ENCODE measurements at regions not wholly inside any gene's neighbourhood (a gene's known extent, or its start where the extent isn't known, plus 50 kb on each side); places are given as distances from the start of the nearest gene placed in this dataset.

DNA sequence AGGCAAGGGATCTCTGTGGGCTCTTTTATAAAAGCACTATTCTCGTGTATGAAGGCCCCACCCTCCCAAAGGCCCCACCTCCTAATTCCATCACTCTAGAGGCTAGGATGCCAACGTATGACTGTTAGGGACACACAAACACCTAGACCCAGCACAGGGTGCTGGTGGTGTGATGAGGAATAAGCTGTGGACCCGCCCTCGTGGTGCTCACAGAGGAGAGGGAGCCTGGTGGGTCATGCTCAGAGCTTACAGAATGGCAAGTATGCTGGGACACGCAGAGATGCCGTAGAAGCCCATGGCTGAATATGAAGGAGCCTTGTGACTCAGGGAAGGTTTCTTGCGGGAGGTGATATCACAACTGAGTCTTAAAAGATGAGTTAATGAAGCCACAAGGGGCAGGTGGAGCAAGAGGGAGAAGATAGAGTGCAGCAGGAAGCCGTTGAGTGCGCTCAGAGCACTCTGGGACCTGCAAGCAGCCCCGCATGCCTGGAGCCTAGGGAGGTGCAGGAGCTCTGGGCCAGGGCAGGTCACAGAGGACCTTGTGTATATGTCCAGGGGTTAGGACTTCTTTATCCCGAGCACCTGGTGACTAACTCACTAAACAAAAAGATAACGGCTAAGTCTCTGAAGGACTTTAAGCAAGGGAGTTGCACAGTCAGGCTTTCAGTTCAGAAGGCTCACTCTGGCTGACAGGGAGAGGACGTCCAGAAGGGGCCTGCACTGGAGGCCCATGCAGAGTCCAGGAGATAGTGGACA lies 160.9 kb downstream of the TRIM29 start:
- Histone ChIP-seq H3K4me2 (ENCODE audit: low read depth, low read length) (no peak overlapping the region), H3K9me3 (ENCODE audit: low read length) (no peaks in the 10 kb centered on the region), H3K4me1 (ENCODE audit: insufficient read depth, low read length) (no peaks in the 10 kb centered on the region), H3K36me3 (replicated peaks in 1 of 2; ENCODE audit: control insufficient read depth in 1 of 2, insufficient read depth in 2 of 2, low read length in 2 of 2) (no peaks in the 10 kb centered on the region), H3K4me3 (replicated peaks in 1 of 3; ENCODE audit: insufficient read depth in 1 of 3, low read depth in 2 of 3, low read length in 3 of 3) (no peak overlapping the region), H2AFZ (ENCODE audit: low read length) (no peak overlapping the region), H3K79me2 (ENCODE audit: insufficient read depth, low read length) (no peaks in the 10 kb centered on the region), H3K9ac (ENCODE audit: insufficient read depth, low read depth, low read length) (no peak overlapping the region), H4K20me1 (ENCODE audit: insufficient read depth, low read length) (no peaks in the 10 kb centered on the region), H3K27ac (ENCODE audit: extremely low read length, insufficient read depth, low read length) (no peak overlapping the region), H3K27me3 (ENCODE audit: control insufficient read depth in 1 of 2, insufficient read depth in 2 of 2, low read length in 2 of 2) (peaks cover 12 to 43% of the 10 kb centered on the region in 2 experiments; a peak in 3 of 5 replicates)
- 33% methylated on average over 12 of the region's 13 CpGs for WGBS (ENCODE audit: low lambda C conversion rate)
- in situ Hi-C loops (cut with HindIII; ENCODE audit: extremely low pct_ligation_motif_present, low pct_unique_long_range_greater_than_20kb) (no loop called here), intact Hi-C loops (cut with micrococcal nuclease; ENCODE audit: unreplicated experiment) (no loop called here)
- no TSS peak for BruUV-seq (replicated peaks)
- no peak for ATAC-seq
- no peak for DNase-seq (ENCODE audit: low spot score)
- POLR2A ChIA-PET, result no interaction called here
- CTCF ChIA-PET (ENCODE audit: low intra/inter-chr PET ratio, low total read pairs), result no interaction called here
- FAIRE-seq, result no peak
- TF ChIP-seq, protein P1, sequence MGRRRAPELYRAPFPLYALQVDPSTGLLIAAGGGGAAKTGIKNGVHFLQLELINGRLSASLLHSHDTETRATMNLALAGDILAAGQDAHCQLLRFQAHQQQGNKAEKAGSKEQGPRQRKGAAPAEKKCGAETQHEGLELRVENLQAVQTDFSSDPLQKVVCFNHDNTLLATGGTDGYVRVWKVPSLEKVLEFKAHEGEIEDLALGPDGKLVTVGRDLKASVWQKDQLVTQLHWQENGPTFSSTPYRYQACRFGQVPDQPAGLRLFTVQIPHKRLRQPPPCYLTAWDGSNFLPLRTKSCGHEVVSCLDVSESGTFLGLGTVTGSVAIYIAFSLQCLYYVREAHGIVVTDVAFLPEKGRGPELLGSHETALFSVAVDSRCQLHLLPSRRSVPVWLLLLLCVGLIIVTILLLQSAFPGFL (CRISPR knock-in tag; IDR thresholded peaks at IDR 0.05), result no peak
- no peak for TF ChIP-seq ZFY (CRISPR knock-in tag; IDR thresholded peaks at IDR 0.05)
- TF ChIP-seq, protein P2, sequence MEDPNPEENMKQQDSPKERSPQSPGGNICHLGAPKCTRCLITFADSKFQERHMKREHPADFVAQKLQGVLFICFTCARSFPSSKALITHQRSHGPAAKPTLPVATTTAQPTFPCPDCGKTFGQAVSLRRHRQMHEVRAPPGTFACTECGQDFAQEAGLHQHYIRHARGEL (CRISPR knock-in tag; IDR thresholded peaks at IDR 0.05), result no peak
- no peak for TF ChIP-seq ZNF543 (CRISPR knock-in tag; IDR thresholded peaks at IDR 0.05)
- no peak for TF ChIP-seq TP53 (CRISPR knock-in tag; conservative IDR thresholded peaks at IDR 0.05)
- no peak for TF ChIP-seq ZNF333 (CRISPR knock-in tag; IDR thresholded peaks at IDR 0.05; ENCODE audit: borderline replicate concordance)
- TF ChIP-seq NRL (CRISPR knock-in tag; IDR thresholded peaks at IDR 0.05; ENCODE audit: borderline replicate concordance), result no peak
- TF ChIP-seq ZNF564 (CRISPR knock-in tag; IDR thresholded peaks at IDR 0.05), result no peak
- TF ChIP-seq PITX1 (CRISPR knock-in tag; IDR thresholded peaks at IDR 0.05), result no peak
- TF ChIP-seq ZNF205 (CRISPR knock-in tag; IDR thresholded peaks at IDR 0.05), result no peak
- TF ChIP-seq ZNF768 (CRISPR knock-in tag; IDR thresholded peaks at IDR 0.05), result no peak

Data from HepG2 (cell line).